ENCODE measurements at regions not wholly inside any gene's neighbourhood (a gene's known extent, or its start where the extent isn't known, plus 50 kb on each side); places are given as distances from the start of the nearest gene placed in this dataset.

GRCh38 chr9:103789686-103790085 lies 304.4 kb upstream of the SMC2 start:
- TF ChIP-seq, protein P1, sequence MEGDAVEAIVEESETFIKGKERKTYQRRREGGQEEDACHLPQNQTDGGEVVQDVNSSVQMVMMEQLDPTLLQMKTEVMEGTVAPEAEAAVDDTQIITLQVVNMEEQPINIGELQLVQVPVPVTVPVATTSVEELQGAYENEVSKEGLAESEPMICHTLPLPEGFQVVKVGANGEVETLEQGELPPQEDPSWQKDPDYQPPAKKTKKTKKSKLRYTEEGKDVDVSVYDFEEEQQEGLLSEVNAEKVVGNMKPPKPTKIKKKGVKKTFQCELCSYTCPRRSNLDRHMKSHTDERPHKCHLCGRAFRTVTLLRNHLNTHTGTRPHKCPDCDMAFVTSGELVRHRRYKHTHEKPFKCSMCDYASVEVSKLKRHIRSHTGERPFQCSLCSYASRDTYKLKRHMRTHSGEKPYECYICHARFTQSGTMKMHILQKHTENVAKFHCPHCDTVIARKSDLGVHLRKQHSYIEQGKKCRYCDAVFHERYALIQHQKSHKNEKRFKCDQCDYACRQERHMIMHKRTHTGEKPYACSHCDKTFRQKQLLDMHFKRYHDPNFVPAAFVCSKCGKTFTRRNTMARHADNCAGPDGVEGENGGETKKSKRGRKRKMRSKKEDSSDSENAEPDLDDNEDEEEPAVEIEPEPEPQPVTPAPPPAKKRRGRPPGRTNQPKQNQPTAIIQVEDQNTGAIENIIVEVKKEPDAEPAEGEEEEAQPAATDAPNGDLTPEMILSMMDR (IDR thresholded peaks at IDR 0.05) = no peak
- no peak for TF ChIP-seq POLR2A (IDR thresholded peaks at IDR 0.05)
